Mesodermal cell (in vitro differentiated cells): ENCODE measurements at regions not wholly inside any gene's neighbourhood (a gene's known extent, or its start where the extent isn't known, plus 50 kb on each side); places are given as distances from the start of the nearest gene placed in this dataset.

Experiments used
- H3K27ac ChIP-seq: 2 replicates; pipeline ENCODE4 v1.7.0; 2013; ENCODE audit warnings: mild to moderate bottlenecking, low read depth, low read length, moderate library complexity; ENCODE audit not compliant: severe bottlenecking
- H3K36me3 ChIP-seq: 2 replicates; pipeline ENCODE4 v1.7.1; 2013; ENCODE audit warnings: mild to moderate bottlenecking, low read length, moderate library complexity; ENCODE audit not compliant: control insufficient read depth, insufficient read depth
- H3K4me1 ChIP-seq: one replicate; pipeline ENCODE4 v1.7.1; 2013; ENCODE audit warnings: mild to moderate bottlenecking, low read length; ENCODE audit not compliant: insufficient read depth, control insufficient read depth, poor library complexity, severe bottlenecking
- H3K4me3 ChIP-seq: 2 replicates; pipeline ENCODE4 v1.7.0; 2013; ENCODE audit warnings: low read length, control low read depth, mild to moderate bottlenecking; ENCODE audit not compliant: insufficient read depth, poor library complexity, severe bottlenecking; ENCODE audit errors: extremely low read depth
- H3K9me3 ChIP-seq: 2 replicates; pipeline ENCODE4 v1.7.1; 2013; ENCODE audit warnings: mild to moderate bottlenecking, low read length, moderate library complexity; ENCODE audit not compliant: control insufficient read depth
- WGBS, 2 experiments: methylation state at CpG; one replicate each; pipeline ENCODE4 v1.1.5; 2013; ENCODE audit warnings: missing lambda C conversion rate in 2 of 2; ENCODE audit not compliant: insufficient coverage in 2 of 2; 5-methylcytosine and 5-hydroxymethylcytosine counted together

DNA sequence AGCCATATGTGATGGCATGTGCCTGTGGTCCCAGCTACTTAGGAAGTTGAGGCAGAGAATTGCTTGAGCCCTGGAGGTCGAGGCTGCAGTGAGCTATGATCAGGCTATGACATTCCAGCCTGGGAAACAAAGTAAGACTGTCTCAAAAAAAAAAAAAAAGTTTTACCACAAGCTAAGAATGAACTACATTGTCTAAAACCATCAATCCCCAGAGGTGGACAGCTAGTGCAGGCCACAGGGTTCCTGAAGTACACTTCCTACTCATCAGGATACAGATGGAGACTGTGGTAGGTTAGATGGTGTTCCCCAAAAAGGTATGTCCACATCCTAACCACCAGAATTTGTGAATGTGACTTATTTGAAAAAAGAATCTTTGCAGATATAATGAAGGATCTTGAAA is 63.5 kb upstream of the DOCK9 start:
- Histone ChIP-seq H3K27ac (no peak overlapping the region), H3K4me3 (no peak overlapping the region), H3K36me3 (no peaks in the 10 kb centered on the region), H3K4me1 (peaks cover 2% of the 10 kb centered on the region), H3K9me3 (no peaks in the 10 kb centered on the region)
- 86 to 100% methylated on average over 1 of the region's 1 CpG for WGBS, 2 experiments

DNA sequence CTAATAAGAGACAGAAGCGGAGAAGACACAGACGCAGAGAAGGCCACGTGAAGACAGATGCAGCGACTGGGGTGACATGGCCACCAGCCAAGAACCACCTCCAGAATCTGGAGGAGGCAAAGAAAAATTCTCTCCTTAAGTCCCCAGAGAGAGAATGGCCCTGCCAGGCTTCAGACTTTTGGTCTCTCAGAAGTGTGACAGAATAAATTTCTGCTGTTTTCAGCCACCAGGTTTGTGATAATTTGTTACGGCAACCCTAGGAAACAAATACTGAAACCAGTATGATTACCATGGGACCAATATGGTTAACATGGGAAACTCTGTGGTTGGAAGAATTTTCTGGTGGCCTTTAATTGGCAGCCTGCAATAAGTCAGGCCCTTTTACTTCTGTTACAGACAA is 63.9 kb upstream of the DOCK9 start:
- 90 to 98% methylated on average over 4 to 5 of the region's 5 CpGs for WGBS, 2 experiments
- H3K4me1 ChIP-seq = peaks cover 3% of the 10 kb centered on the region
- H3K27ac ChIP-seq = no peak overlapping the region
- H3K4me3 ChIP-seq = no peak overlapping the region
- H3K36me3 ChIP-seq = no peaks in the 10 kb centered on the region
- no peaks in the 10 kb centered on the region for H3K9me3 ChIP-seq

DNA sequence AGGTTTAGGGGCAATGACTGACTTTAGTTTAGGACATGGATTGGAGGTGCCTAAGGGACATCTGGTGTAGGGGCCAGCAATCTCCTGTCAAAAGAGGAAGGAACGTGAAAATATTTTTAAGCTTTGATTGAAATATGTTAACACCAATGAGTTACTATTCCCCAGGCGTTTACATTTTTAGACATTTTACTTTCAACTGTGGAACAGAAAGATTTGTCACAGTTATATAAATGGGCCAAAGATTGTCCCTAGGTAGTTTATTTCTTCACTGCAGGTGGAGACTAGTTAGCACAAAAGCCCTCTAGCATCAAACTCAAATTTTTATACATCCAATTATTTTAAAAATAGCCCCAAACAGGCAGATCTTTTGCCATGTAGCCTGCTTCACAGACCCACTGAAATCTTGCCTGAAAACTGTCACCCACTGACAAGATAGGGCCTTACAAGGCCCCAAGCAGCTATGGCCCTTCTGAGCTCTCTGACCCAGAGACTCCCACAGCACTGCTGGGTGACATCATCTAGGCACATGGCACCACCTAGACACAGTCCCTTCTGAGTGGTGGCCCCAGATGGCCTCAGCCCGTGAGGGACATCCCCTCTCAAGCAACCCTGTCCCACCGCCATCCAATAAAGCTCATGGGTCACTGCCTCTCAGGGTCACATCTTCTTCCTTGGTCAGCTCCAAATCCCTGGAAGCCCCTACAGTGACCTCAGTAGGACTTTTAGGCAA is 64.8 kb upstream of the DOCK9 start:
- WGBS, 2 experiments = 100% methylated on average over 1 of the region's 4 CpGs; no CpG with 5 or more reads in 1 of the 2 experiments
- Histone ChIP-seq H3K9me3 (no peaks in the 10 kb centered on the region), H3K36me3 (no peaks in the 10 kb centered on the region), H3K4me3 (no peak overlapping the region), H3K4me1 (peaks cover 3% of the 10 kb centered on the region), H3K27ac (no peak overlapping the region)

DNA sequence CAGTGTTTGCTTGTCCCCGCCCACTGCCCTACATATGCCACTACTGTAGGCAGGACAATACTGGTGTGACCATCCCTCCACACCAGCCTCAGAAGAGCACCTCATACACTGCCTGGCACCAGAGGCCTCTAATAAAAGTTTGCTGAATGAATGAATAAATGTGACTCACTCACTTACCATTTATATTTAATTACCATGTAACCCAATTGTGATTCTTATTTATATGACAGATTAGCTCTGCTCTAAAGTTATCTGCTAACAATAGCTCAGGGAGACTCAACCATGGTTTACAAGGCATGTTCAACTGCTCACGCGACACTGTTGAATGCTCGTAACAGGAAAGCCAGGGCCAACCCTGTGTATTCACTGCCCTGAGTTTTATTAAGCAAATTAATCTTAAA is 66.0 kb upstream of the DOCK9 start:
- no peak overlapping the region for H3K4me3 ChIP-seq
- peaks cover 3% of the 10 kb centered on the region for H3K4me1 ChIP-seq
- no peaks in the 10 kb centered on the region for H3K9me3 ChIP-seq
- 94 to 100% methylated on average over 3 to 4 of the region's 4 CpGs for WGBS, 2 experiments
- H3K27ac ChIP-seq = no peak overlapping the region
- no peaks in the 10 kb centered on the region for H3K36me3 ChIP-seq

DNA sequence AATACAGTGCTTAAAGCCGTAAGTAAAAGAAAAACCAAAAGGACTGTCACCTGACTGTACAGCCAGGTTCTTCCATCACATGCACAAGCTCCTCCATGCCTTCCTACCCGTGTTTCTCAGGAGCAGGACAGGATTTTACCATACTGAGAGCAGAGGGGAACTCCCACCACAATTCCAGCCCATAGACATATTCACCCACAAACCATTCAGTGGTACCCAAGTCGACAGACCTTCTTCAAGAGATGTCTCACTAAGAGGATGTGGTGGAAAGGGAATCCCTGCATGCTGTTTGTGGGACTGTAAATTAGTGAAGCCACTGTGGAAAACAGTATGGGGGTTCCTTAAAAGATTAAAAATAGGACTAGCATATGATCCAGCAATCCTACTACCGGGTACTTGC is 66.9 kb upstream of the DOCK9 start:
- no peaks in the 10 kb centered on the region for H3K9me3 ChIP-seq
- H3K36me3 ChIP-seq = no peaks in the 10 kb centered on the region
- no peak overlapping the region for H3K27ac ChIP-seq
- H3K4me1 ChIP-seq = peaks cover 3% of the 10 kb centered on the region
- H3K4me3 ChIP-seq = no peak overlapping the region
- WGBS, 2 experiments = 82 to 83% methylated on average over 2 to 3 of the region's 4 CpGs

DNA sequence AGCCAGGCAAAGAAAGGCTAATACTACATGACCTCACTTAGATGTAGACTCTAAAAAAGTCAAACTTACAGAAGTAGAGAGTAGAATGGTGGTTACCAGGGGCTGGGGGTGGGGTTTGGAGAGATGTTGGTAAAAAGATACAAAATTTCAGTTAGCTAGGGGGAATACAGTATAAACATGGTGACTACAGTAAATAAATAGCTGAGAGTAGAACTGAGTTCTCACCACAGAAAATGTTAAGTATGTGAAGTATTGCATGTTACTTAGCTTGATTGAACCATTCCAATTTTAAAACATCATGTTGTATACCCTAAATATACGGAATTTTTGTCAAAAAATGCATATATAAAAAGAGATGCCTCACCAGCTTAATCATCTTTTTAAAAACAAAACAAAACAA is 67.5 kb upstream of the DOCK9 start:
- no peak overlapping the region for H3K27ac ChIP-seq

DNA sequence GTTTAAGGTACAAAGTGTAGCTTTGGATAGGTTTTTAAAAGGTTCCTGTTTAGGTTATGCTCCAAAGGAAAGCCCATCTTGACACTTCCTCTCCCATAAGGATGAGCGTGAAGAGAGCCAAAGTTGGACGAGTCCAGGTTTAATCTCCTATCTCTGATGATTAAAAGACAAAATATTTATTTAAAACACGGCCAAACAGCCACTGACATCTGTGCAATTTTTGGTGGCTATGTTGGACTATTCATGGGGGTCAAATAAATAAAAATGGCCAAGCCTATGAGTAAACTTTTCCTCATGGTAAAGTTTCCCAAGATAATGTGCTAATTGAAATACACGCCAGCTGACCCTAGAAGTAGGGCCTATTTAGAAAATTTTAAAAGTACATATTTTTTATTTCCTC is 69.0 kb upstream of the DOCK9 start:
- no CpG with 5 or more reads among the region's 4 CpGs for WGBS, 2 experiments
- Histone ChIP-seq H3K27ac (no peak overlapping the region), H3K4me3 (no peak overlapping the region), H3K4me1 (peaks cover 3% of the 10 kb centered on the region), H3K9me3 (no peaks in the 10 kb centered on the region), H3K36me3 (no peaks in the 10 kb centered on the region)

More for the DNA sequence above, 67.5 kb upstream of the DOCK9 start:
- no peak overlapping the region for H3K4me3 ChIP-seq
- H3K9me3 ChIP-seq = no peaks in the 10 kb centered on the region
- no peaks in the 10 kb centered on the region for H3K36me3 ChIP-seq
- no CpG with 5 or more reads among the region's 1 CpG for WGBS, 2 experiments
- H3K4me1 ChIP-seq = peaks cover 3% of the 10 kb centered on the region

DNA sequence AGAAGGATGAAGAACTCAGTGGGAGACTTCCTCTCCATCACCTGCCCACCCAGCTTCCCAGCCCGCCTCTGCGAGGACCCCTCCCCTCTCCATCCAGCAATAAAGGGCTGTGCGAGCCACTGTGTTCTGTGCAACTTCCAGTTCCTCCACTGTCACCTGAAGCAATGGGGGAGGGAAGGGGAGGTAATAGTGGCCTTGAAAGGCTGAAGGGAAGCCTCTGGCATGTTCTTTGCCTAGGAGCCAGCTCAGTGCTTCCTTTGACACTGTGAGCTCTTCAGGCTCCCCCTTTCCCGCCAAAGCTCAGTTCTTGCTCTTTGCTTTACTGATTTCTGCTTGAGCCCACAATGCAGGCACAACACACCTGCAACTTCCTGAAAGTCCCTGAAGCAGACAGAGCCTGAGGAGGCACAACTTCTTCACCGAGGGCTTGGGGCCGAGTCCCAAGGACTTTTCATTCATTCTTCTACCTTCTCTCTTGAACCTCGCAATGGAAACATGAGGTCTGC is 73.2 kb upstream of the DOCK9 start:
- no peak overlapping the region for H3K4me3 ChIP-seq
- H3K9me3 ChIP-seq = no peaks in the 10 kb centered on the region
- no peaks in the 10 kb centered on the region for H3K36me3 ChIP-seq
- H3K4me1 ChIP-seq = peaks cover 19% of the 10 kb centered on the region
- 81 to 100% methylated on average over 4 of the region's 7 CpGs for WGBS, 2 experiments
- no peak overlapping the region for H3K27ac ChIP-seq

DNA sequence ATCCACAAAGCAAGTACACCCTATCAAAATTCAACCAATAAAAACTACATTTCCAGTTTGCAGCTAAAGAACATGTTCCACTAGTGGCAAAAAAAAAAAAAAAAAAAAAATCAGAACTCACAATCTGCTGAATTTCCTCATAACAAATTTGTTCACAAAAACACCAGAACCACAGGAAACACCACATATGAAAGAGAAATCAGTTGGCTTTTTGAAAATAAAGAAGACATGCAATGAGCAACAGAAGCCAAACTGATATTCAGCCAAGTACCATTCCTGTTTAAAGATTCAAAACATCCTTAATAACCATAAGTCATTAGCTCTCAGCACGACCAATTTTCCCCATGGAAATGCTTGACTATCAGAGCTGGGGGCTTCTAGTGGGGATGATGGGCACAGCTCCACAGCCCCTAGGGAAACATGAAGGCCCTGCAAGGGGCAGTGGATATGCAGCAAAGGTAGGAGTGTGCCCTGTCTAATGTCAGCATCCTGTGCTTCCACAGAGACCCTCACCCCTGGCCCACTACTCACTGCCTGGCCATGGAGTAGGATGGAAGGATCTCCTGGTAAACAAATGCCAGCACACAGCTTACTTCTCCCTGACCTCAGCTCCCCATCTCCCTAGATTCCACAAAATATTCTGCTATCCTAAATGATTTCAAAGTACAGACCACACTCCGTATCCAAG is 74.0 kb upstream of the DOCK9 start:
- Histone ChIP-seq H3K36me3 (no peaks in the 10 kb centered on the region), H3K4me3 (no peak overlapping the region), H3K27ac (no peak overlapping the region), H3K4me1 (peaks cover 23% of the 10 kb centered on the region), H3K9me3 (no peaks in the 10 kb centered on the region)
- WGBS, 2 experiments = 80 to 100% methylated on average over 1 of the region's 2 CpGs

DNA sequence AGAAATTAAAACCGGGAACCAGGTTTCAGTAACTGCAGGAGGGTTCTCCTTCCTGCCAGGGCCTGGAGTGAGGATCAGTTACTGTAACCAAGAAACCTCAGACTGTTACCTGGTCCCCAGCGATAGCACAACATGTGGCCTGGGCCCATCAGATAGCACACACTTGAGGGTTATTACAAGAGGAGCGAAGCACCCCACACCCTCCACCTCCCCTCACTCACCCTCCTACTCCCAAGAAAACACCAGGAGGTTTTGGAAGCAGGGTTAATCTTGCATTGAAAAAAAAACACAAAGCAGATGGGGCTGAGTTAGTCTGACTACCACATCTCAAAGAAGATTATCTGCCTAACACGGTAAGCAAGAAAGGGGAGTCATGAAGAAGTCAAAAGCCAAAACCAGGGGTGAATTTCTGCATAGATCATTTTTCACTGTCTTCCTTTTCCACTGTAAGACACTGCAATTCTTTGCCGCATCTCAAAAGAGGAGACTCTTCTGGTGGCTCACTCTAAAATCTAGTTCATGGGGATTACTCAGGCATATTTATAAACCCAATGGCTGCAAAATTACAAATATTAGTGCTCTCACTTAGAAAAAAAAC is 75.9 kb upstream of the DOCK9 start:
- Histone ChIP-seq H3K27ac (peak overlapping the region; percentile 74), H3K4me1 (peaks cover 33% of the 10 kb centered on the region), H3K36me3 (no peaks in the 10 kb centered on the region), H3K9me3 (no peaks in the 10 kb centered on the region), H3K4me3 (no peak overlapping the region)
- 94 to 95% methylated on average over 2 to 3 of the region's 5 CpGs for WGBS, 2 experiments
